ENCODE measurements at regions not wholly inside any gene's neighbourhood (a gene's known extent, or its start where the extent isn't known, plus 50 kb on each side); places are given as distances from the start of the nearest gene placed in this dataset.

DNA sequence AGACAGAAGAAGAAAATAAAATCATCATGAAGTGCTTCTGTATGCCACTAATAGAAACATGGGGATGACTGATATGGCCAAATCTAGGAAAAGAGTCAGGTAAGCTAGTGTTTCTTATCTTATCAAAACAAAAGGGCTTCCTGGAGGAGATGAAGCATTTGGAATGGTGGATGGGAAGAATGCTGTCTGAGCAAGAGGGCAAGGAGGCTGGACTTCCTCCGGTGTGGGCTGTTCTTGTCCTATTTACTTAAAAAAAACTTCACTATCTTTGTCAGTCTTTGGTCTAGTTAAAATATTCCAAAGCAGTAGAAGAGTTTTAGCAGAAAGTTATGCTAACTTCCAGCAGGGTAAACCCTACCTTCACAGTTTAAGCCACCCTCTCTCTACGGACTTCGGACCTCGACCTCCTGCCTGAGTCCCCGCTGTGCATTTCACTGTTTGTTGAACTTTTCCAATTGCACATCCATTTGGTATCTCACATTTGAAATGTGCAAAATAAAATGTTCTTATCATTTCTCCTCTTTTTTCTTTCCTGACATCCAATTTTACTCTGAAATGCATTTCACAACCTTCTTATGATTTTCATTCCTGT is 64.8 kb upstream of the TSPAN2 start:
- POLR2A ChIA-PET (ENCODE audit: partially characterized antibody), result no interaction called here
- Histone ChIP-seq H2BK5ac (ENCODE audit: low read depth, low read length) (no peak overlapping the region), H3K79me2 (ENCODE audit: control insufficient read depth in 1 of 2, insufficient read depth in 2 of 2, low read length in 2 of 2) (no peaks in the 10 kb centered on the region), H4K8ac (ENCODE audit: extremely low read depth, insufficient read depth, low read length) (no peak overlapping the region), H3K36me3 (ENCODE audit: control insufficient read depth in 2 of 4, insufficient read depth in 4 of 4, low read length in 3 of 4) (no peaks in the 10 kb centered on the region), H2BK20ac (ENCODE audit: low read length) (no peak overlapping the region), H3K9me3 (ENCODE audit: insufficient read depth in 2 of 2, low read depth in 1 of 2, low read length in 1 of 2) (no peaks in the 10 kb centered on the region), H2BK120ac (replicated peaks; ENCODE audit: low read depth, low read length) (no peak overlapping the region), H3K4me2 (ENCODE audit: insufficient read depth in 1 of 2, low read depth in 2 of 2, low read length in 2 of 2) (no peak overlapping the region), H3K4ac (replicated peaks; ENCODE audit: insufficient read length, low read depth, low read length) (no peak overlapping the region), H3K9ac (replicated peaks in 1 of 4; ENCODE audit: extremely low read depth in 1 of 4, low read depth in 3 of 4, low read length in 3 of 4) (no peak overlapping the region), H3K18ac (ENCODE audit: extremely low read depth, low read length) (no peak overlapping the region), H2BK15ac (ENCODE audit: low read length) (no peak overlapping the region), H4K5ac (ENCODE audit: insufficient read length, low read depth, low read length) (no peak overlapping the region), H2BK12ac (ENCODE audit: low read depth, low read length) (no peak overlapping the region), H2AK5ac (ENCODE audit: low read depth, low read length) (no peak overlapping the region), H3K4me1 (replicated peaks in 1 of 4; ENCODE audit: control insufficient read depth in 3 of 4, insufficient read depth in 4 of 4, low read length in 3 of 4) (no peaks in the 10 kb centered on the region), H3K27me3 (replicated peaks in 1 of 4; ENCODE audit: control insufficient read depth in 3 of 4, extremely low read depth in 1 of 4, insufficient read depth in 3 of 4, low read length in 3 of 4) (no peaks in the 10 kb centered on the region), H2AFZ (ENCODE audit: low read length) (no peak overlapping the region), H3K23ac (ENCODE audit: insufficient read length) (no peak overlapping the region), H3K56ac (replicated peaks; ENCODE audit: insufficient read length, low read depth, low read length) (no peak overlapping the region), H3K27ac (ENCODE audit: low read depth, low read length) (no peak overlapping the region), H3K4me3 (ENCODE audit: extremely low read depth in 1 of 4, insufficient read depth in 2 of 4, low read depth in 3 of 4, low read length in 4 of 4) (no peak overlapping the region), H3K14ac (ENCODE audit: insufficient read length) (no peak overlapping the region), H3K79me1 (ENCODE audit: low read depth, low read length) (no peaks in the 10 kb centered on the region), H4K20me1 (replicated peaks in 1 of 2; ENCODE audit: control insufficient read depth in 1 of 2, insufficient read depth in 2 of 2, low read length in 2 of 2) (no peaks in the 10 kb centered on the region), H3K23me2 (ENCODE audit: low read depth, low read length) (no peaks in the 10 kb centered on the region), H4K91ac (replicated peaks; ENCODE audit: insufficient read length, low read length) (no peak overlapping the region)
- 86% methylated on average over 5 of the region's 5 CpGs; no CpG with 5 or more reads in 1 of the 2 experiments for WGBS, 2 experiments (ENCODE audit: extremely low coverage in 1 of 2, insufficient coverage in 1 of 2, insufficient read length in 1 of 2, insufficient replicate concordance in 2 of 2, low coverage in 1 of 2, low lambda C conversion rate in 2 of 2, missing lambda C conversion rate in 1 of 2)
- FAIRE-seq (no peak), DNase-seq (ENCODE audit: low read depth in 1 of 2, low spot score in 2 of 2) (no peak)
- TF ChIP-seq KDM4A (IDR thresholded peaks at IDR 0.05; ENCODE audit: low read depth, low read length, severe bottlenecking) (no peak), SIRT6 (IDR thresholded peaks at IDR 0.05; ENCODE audit: low read length) (no peak), CTBP2 (IDR thresholded peaks at IDR 0.05; ENCODE audit: borderline replicate concordance, insufficient read depth, insufficient read length, low read length) (no peak), CHD2 (IDR thresholded peaks at IDR 0.05; ENCODE audit: low read length) (no peak), TAF1 (IDR thresholded peaks at IDR 0.05; ENCODE audit: low read depth, low read length) (no peak), KDM5A (IDR thresholded peaks at IDR 0.05; ENCODE audit: low read length) (no peak)
- CTCF ChIA-PET (ENCODE audit: partially characterized antibody), result no interaction called here

All from H1 (cell line).